ENCODE measurements at regions not wholly inside any gene's neighbourhood (a gene's known extent, or its start where the extent isn't known, plus 50 kb on each side); places are given as distances from the start of the nearest gene placed in this dataset.

GRCh38 chr1:221149555-221150075, 270.4 kb downstream of the HLX start:
- Histone ChIP-seq H3K9ac (ENCODE audit: insufficient read depth, low read depth, low read length) (no peak overlapping the region), H3K4me2 (ENCODE audit: low read depth, low read length) (no peak overlapping the region), H3K4me1 (ENCODE audit: insufficient read depth, low read length) (no peaks in the 10 kb centered on the region), H3K4me3 (replicated peaks in 1 of 3; ENCODE audit: insufficient read depth in 1 of 3, low read depth in 2 of 3, low read length in 3 of 3) (no peak overlapping the region), H3K27ac (ENCODE audit: extremely low read length, insufficient read depth, low read length) (no peak overlapping the region), H4K20me1 (ENCODE audit: insufficient read depth, low read length) (no peaks in the 10 kb centered on the region), H3K9me3 (ENCODE audit: low read length) (no peaks in the 10 kb centered on the region), H3K36me3 (replicated peaks in 1 of 2; ENCODE audit: control insufficient read depth in 1 of 2, insufficient read depth in 2 of 2, low read length in 2 of 2) (no peaks in the 10 kb centered on the region), H3K27me3 (ENCODE audit: control insufficient read depth in 1 of 2, insufficient read depth in 2 of 2, low read length in 2 of 2) (no peaks in the 10 kb centered on the region), H3K79me2 (ENCODE audit: insufficient read depth, low read length) (no peaks in the 10 kb centered on the region), H2AFZ (ENCODE audit: low read length) (no peak overlapping the region)
- WGBS (ENCODE audit: low lambda C conversion rate), result 0% methylated on average over 1 of the region's 1 CpG
- ChIA-PET CTCF (ENCODE audit: low intra/inter-chr PET ratio, low total read pairs) (no interaction called here), POLR2A (no interaction called here)
- DNase-seq (ENCODE audit: low spot score) (no peak), ATAC-seq (no peak), FAIRE-seq (no peak)
- in situ Hi-C loops (cut with HindIII; ENCODE audit: extremely low pct_ligation_motif_present, low pct_unique_long_range_greater_than_20kb) (no loop called here), intact Hi-C loops (cut with micrococcal nuclease; ENCODE audit: unreplicated experiment) (no loop called here)
- BruUV-seq (replicated peaks), result no TSS peak
- TF ChIP-seq DBP (CRISPR knock-in tag; IDR thresholded peaks at IDR 0.05; ENCODE audit: not compliant biosample characterization) (no peak), CHD4 (IDR thresholded peaks at IDR 0.05; ENCODE audit: borderline replicate concordance, low read length) (no peak), GZF1 (CRISPR knock-in tag; IDR thresholded peaks at IDR 0.05) (no peak), BATF2 (CRISPR knock-in tag; IDR thresholded peaks at IDR 0.05) (no peak), NCOA2 (CRISPR knock-in tag; IDR thresholded peaks at IDR 0.05) (no peak), SPEN (CRISPR knock-in tag; IDR thresholded peaks at IDR 0.05; ENCODE audit: low read depth) (no peak), ETS1 (CRISPR knock-in tag; IDR thresholded peaks at IDR 0.05) (no peak), ZNF569 (CRISPR knock-in tag; IDR thresholded peaks at IDR 0.05; ENCODE audit: borderline replicate concordance) (no peak), SMARCE1 (IDR thresholded peaks at IDR 0.05; ENCODE audit: borderline replicate concordance) (no peak), THAP8 (CRISPR knock-in tag; IDR thresholded peaks at IDR 0.05; ENCODE audit: borderline replicate concordance) (no peak), MBNL3 (CRISPR knock-in tag; conservative IDR thresholded peaks at IDR 0.05) (no peak), UBTF (CRISPR knock-in tag; IDR thresholded peaks at IDR 0.05) (no peak), MTF1 (CRISPR knock-in tag; IDR thresholded peaks at IDR 0.05) (no peak), GTF3A (CRISPR knock-in tag; conservative IDR thresholded peaks at IDR 0.05) (no peak), ZNF276 (CRISPR knock-in tag; IDR thresholded peaks at IDR 0.05; ENCODE audit: low read depth) (no peak)

All from HepG2 (cell line).